Epithelial cell of esophagus (primary cell): ENCODE measurements at regions not wholly inside any gene's neighbourhood (a gene's known extent, or its start where the extent isn't known, plus 50 kb on each side); places are given as distances from the start of the nearest gene placed in this dataset.
A peak's percentile ranks its signal among the peaks of the same experiment; 100 is the strongest.

ENCODE experiments used
- DNase-seq: peaks from one replicate; pipeline ENCODE4 v3.0.0; 2010; ENCODE audit warnings: low read depth
- H3K4me3 ChIP-seq: 2 replicates; pipeline ENCODE4 v1.5.1; 2011; ENCODE audit warnings: mild to moderate bottlenecking, low read length, control low read depth
- TF ChIP-seq, protein P1 (sequence below): IDR thresholded peaks from 2 replicates; pipeline ENCODE4 v1.5.1; 2011; ENCODE audit warnings: low read depth, mild to moderate bottlenecking, low read length, control low read depth, inconsistent platforms; ENCODE audit not compliant: insufficient read depth; ENCODE audit errors: missing control alignments

DNA sequence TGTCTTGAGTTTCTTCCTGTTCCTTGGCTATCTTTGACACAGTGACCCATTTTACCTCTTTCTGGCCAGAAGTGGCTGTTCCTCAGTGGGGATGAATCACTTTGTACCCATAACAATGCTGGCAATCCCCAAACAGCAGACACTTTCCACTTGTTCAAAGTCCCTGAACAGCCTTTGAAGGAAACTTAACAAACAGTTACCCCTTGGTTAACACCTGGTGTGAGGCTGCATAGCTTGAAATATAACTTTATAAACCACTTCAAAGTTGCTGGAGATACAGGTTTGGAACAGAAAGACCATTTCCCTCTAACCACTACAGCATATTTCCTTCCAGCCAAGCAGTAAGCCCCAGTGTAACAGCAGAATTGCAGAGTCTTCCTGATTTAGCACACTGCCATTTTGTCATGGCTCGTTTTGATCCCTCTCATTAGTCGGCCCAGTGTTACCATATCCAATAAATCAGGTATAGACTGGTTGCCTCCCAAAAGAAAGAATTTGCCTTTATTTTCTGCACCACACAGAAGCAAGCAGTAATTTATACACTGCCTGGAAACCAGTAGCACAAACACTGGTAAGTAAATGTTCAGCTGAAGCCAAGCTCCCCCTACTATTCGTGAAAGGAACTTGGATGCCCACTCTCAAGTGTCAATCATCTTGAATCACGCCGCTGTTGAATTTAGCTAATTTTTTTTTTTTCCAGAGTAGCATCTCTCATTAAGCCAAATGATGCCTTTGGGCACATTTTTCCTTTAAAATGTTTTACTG is 225.9 kb downstream of the PIK3R1 start:
- DNase-seq, result no peak
- TF ChIP-seq, protein P1, sequence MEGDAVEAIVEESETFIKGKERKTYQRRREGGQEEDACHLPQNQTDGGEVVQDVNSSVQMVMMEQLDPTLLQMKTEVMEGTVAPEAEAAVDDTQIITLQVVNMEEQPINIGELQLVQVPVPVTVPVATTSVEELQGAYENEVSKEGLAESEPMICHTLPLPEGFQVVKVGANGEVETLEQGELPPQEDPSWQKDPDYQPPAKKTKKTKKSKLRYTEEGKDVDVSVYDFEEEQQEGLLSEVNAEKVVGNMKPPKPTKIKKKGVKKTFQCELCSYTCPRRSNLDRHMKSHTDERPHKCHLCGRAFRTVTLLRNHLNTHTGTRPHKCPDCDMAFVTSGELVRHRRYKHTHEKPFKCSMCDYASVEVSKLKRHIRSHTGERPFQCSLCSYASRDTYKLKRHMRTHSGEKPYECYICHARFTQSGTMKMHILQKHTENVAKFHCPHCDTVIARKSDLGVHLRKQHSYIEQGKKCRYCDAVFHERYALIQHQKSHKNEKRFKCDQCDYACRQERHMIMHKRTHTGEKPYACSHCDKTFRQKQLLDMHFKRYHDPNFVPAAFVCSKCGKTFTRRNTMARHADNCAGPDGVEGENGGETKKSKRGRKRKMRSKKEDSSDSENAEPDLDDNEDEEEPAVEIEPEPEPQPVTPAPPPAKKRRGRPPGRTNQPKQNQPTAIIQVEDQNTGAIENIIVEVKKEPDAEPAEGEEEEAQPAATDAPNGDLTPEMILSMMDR, result no peak
- H3K4me3 ChIP-seq, result no peak overlapping the region

DNA sequence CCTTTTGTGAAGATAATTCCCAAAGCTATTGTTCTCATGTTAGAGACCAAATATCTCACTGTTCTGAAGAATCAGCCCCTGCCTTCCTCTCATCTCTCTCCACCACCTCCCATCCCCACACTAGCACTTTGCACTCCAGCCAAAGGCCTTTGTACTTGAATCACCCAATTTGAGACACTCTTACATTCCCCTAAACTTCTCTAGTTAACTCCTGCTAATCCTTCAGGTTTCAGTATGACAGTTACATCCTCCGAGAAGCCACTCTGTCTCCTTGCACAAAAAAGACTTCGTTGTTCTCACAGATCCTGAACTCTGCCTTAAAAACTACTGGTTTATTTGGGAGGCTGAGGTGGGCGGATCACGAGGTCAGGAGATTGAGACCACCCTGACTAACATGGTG is 227.5 kb downstream of the PIK3R1 start:
- no peak for DNase-seq
- no peak overlapping the region for H3K4me3 ChIP-seq
- TF ChIP-seq, protein P1, result no peak

DNA sequence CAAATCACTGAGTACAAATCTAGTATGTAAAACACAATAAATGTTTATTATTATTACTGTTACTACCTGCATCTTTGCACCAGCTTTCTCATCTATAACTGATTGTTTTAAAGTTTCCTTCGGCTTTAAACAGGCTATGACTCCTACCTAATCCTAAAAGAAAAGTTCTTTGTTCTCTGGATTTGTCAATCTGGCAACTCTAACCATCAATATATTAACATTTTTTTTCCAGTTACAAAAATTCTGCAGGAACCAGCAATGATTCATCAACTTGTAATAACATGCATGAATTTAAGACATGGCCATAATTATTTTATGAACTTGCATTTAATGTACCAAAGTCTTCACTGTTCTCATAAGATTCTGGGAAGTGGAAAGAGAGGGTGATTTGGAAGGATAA is 228.5 kb downstream of the PIK3R1 start:
- no peak overlapping the region for H3K4me3 ChIP-seq
- DNase-seq, result peak; percentile 56
- TF ChIP-seq, protein P1, result no peak

DNA sequence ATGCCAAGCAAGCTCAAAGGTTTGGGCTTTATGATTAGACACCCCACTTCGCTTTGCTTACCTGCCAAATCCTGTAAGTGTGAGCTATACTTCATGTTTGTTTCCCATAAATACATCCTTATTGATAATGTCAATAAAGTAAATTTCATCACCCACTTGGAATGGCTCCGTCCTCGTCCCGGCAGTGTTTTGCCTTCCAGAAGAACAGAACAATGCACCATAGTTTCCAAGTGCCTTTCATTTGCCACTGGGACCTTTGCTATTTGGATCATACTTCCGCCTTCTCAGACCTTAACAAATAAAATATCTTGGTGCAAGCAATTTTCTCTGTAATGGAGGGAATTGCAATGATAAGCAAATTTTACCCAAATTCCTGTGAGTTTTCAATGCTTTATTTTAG is 229.3 kb downstream of the PIK3R1 start:
- TF ChIP-seq, protein P1, result no peak
- H3K4me3 ChIP-seq, result no peak overlapping the region
- no peak for DNase-seq

DNA sequence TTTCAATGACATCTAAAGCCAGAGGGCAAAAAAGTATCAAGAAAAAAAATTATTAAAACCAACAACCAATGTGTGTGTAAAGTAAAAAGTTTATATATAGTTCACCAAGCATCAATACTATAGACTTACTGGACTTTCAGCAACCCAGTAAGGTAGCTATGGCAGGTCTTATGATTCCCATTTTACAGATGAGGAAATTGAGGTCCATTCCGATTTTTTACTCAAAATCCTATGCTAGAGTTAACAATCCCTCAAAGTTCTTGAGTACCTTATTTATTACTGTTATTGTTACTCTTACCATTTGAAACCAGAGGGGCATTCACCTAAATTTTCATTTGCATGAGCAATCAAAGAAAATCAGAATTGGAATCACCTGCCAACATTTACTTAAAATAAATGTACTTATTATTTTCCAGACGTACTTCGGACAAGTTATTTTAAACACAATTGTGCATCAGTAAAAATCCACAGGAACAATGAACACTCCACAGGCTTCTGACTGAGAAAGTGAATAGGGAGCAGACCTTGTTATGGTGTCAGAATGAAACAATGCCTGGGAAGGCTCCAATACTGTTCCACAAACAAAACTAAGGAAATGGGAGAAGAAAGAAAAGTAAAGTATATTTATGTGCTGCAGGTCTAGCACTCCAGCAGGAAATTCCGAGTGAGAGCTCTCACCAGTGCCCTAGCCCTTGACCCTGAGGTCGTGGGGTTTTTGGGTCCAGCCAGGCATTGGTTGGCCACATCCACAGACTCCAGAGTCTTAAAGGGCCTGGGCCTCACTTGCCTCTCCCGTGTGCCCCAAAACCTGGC is 229.9 kb downstream of the PIK3R1 start:
- no peak for DNase-seq
- no peak overlapping the region for H3K4me3 ChIP-seq
- TF ChIP-seq, protein P1, result no peak

DNA sequence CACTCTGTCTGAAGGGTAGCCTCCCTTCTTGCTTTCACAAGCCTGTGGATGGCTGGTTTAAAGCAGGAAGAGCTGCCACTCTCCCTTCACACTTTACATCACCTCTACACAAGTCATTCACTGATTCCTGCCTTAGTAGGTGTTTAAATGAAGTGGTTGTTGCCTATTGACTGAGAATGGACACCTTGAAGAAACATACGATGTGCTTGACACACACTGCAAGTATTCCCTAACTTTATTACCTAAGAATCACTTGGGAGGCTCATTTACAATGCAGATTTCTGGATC is 230.5 kb downstream of the PIK3R1 start:
- TF ChIP-seq, protein P1, result no peak
- no peak overlapping the region for H3K4me3 ChIP-seq
- DNase-seq, result no peak
